Panc1 (cell line): ENCODE measurements at regions not wholly inside any gene's neighbourhood (a gene's known extent, or its start where the extent isn't known, plus 50 kb on each side); places are given as distances from the start of the nearest gene placed in this dataset.

Experiments
- CTCF ChIP-seq: fragments of 450-650 bp; IDR thresholded peaks from 2 replicates; pipeline ENCODE4 v1.5.1; 2017; ENCODE audit warnings: mild to moderate bottlenecking
- POLR2AphosphoS5 ChIP-seq: IDR thresholded peaks from 2 replicates; pipeline ENCODE4 v1.6.1; 2012; ENCODE audit warnings: mild to moderate bottlenecking, low read depth, low read length, moderate library complexity
- REST ChIP-seq, 2 experiments: IDR thresholded peaks; 2 replicates each; pipeline ENCODE4 v1.6.1; 2011 to 2012; ENCODE audit warnings: low read depth in 2 of 2, control low read depth in 1 of 2, low read length in 1 of 2, mild to moderate bottlenecking in 1 of 2, moderate library complexity in 1 of 2; ENCODE audit not compliant: insufficient read depth in 1 of 2
- SIN3A ChIP-seq: IDR thresholded peaks from 2 replicates; pipeline ENCODE4 v1.6.1; 2012; ENCODE audit warnings: low read depth, mild to moderate bottlenecking, low read length, moderate library complexity, borderline replicate concordance; ENCODE audit not compliant: insufficient read depth
- TCF7L2 ChIP-seq: IDR thresholded peaks from 2 replicates; pipeline ENCODE4 v1.6.1; 2011; ENCODE audit warnings: mild to moderate bottlenecking, low read depth, low read length, inconsistent platforms

GRCh38 chr7:52287698-52288097 lies 747.7 kb upstream of the POM121L12 start:
- TF ChIP-seq CTCF (no peak), POLR2AphosphoS5 (no peak), TCF7L2 (no peak), REST (IDR thresholded peaks at IDR 0.05; ENCODE audit: insufficient read depth in 1 of 2, low read depth in 2 of 2, low read length in 1 of 2) (no peak), SIN3A (no peak)
